NCI-H524 treated with DMSO at 0.1 percent for 48 hours (cell line): ENCODE measurements at regions not wholly inside any gene's neighbourhood (a gene's known extent, or its start where the extent isn't known, plus 50 kb on each side); places are given as distances from the start of the nearest gene placed in this dataset.
"Not testable (repeated sequence)": the region's sequence is repeated elsewhere in the genome, so short reads cannot be mapped to it uniquely, and the experiment has no call there.

Experiments
- DNase-seq: peaks from one replicate; lab custom pipeline; 2025; lab: John Stamatoyannopoulos, UW

GRCh38 chr1:5766996-5767395 lies 225.2 kb downstream of the NPHP4 start:
- not testable (repeated sequence) for DNase-seq

- no peak for DNase-seq
Measured at GRCh38 chr1:5765997-5766913, 226.0 kb downstream of the NPHP4 start.

GRCh38 chr1:5765483-5765882 lies 226.7 kb downstream of the NPHP4 start:
- no peak for DNase-seq

- DNase-seq = no peak
Measured at GRCh38 chr1:5764959-5765358, 227.3 kb downstream of the NPHP4 start.

GRCh38 chr1:5764464-5764863 lies 227.8 kb downstream of the NPHP4 start:
- no peak for DNase-seq

- no peak for DNase-seq
Measured at GRCh38 chr1:5763696-5764370, 228.4 kb downstream of the NPHP4 start.

GRCh38 chr1:5758859-5759578 lies 233.2 kb downstream of the NPHP4 start:
- no peak for DNase-seq

- no peak for DNase-seq
Measured at GRCh38 chr1:5758000-5758858, 234.0 kb downstream of the NPHP4 start.

GRCh38 chr1:5757187-5757805 lies 234.9 kb downstream of the NPHP4 start:
- no peak for DNase-seq

- no peak for DNase-seq
Measured at GRCh38 chr1:5756434-5757186, 235.6 kb downstream of the NPHP4 start.

GRCh38 chr1:5755552-5756125 lies 236.6 kb downstream of the NPHP4 start:
- DNase-seq = no peak

GRCh38 chr1:5754817-5755551 lies 237.2 kb downstream of the NPHP4 start:
- no peak for DNase-seq

GRCh38 chr1:5753549-5754421 lies 238.4 kb downstream of the NPHP4 start:
- no peak for DNase-seq

GRCh38 chr1:5752746-5753548 lies 239.3 kb downstream of the NPHP4 start:
- DNase-seq = no peak

- DNase-seq = no peak
Measured at GRCh38 chr1:5751833-5752745, 240.1 kb downstream of the NPHP4 start.

GRCh38 chr1:5751163-5751540 lies 241.1 kb downstream of the NPHP4 start:
- DNase-seq = no peak
